Fibroblast of lung (primary cell): ENCODE measurements at regions not wholly inside any gene's neighbourhood (a gene's known extent, or its start where the extent isn't known, plus 50 kb on each side); places are given as distances from the start of the nearest gene placed in this dataset.

Source experiments
- CTCF ChIP-seq, 2 donors: IDR thresholded peaks in 1 of 2; conservative IDR thresholded peaks in 1 of 2; 1 replicate in 1 of 2; 2 replicates in 1 of 2; pipeline ENCODE4 v1.5.1; 2011 to 2012; ENCODE audit warnings: low read length in 2 of 2, control low read depth in 1 of 2, inconsistent platforms in 1 of 2, low read depth in 1 of 2, mild to moderate bottlenecking in 1 of 2
- EZH2 ChIP-seq: IDR thresholded peaks from 2 replicates; pipeline ENCODE4 v1.5.1; 2012; ENCODE audit warnings: low read length, control low read depth, mild to moderate bottlenecking; ENCODE audit errors: missing control alignments

GRCh38 chr2:7132753-7133152 is 215.5 kb downstream of the RNF144A start:
- no peak for TF ChIP-seq CTCF (conservative IDR thresholded peaks at IDR 0.05 in 1 of 2, IDR thresholded peaks at IDR 0.05 in 1 of 2; ENCODE audit: low read depth in 1 of 2, low read length in 2 of 2)
- no peak for TF ChIP-seq EZH2
